NOMO-1 treated with DMSO at 0.1 percent for 48 hours (cell line): ENCODE measurements at regions not wholly inside any gene's neighbourhood (a gene's known extent, or its start where the extent isn't known, plus 50 kb on each side); places are given as distances from the start of the nearest gene placed in this dataset.

Experiments
- DNase-seq: peaks from one replicate; lab custom pipeline; 2025; ENCODE audit not compliant: unreplicated experiment; lab: John Stamatoyannopoulos, UW

DNA sequence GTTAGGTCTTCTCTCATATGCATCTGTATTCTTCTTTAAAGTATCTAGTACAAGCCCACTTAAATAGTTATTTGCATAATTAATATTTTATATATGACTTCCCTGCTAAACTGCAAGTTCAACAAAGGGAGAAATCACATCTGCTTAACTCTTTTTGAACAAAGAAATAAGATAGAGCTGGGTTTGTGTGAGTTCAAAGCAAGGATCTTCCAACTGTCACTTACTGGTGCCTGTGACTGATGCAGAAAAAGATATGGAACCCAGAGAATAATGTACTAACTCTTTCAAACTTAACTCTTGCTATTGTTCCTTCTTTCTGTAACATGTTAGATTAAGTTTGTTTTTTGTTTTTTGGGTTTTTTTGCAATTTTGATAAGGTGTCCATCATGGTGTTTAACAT is 71.3 kb upstream of the SP4 start:
- DNase-seq, result no peak

GRCh38 chr7:21357151-21358097 is 70.5 kb upstream of the SP4 start:
- DNase-seq, result peak; percentile 20

DNA sequence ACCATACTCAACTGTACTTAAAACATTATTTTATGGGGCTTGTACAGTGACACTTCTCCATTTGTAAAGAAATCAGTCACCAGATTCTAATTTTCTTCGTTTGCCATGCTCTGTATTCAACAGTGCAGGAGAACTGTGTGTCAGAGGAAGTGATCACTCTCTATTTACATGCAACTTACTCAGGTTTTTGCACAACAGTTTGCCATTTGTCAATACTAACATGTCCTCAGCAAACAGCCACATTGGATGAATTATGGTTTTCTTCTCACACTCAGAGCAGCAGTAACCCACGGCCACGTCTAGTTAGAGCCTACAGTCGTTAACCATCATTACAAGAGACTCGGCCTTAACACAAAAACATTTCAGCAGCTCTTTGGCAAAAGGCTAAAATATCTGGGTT is 69.2 kb upstream of the SP4 start:
- DNase-seq, result peak; percentile 95

- no peak for DNase-seq
These were observed 68.7 kb upstream of the SP4 start for GRCh38 chr7:21359163-21359562.

DNA sequence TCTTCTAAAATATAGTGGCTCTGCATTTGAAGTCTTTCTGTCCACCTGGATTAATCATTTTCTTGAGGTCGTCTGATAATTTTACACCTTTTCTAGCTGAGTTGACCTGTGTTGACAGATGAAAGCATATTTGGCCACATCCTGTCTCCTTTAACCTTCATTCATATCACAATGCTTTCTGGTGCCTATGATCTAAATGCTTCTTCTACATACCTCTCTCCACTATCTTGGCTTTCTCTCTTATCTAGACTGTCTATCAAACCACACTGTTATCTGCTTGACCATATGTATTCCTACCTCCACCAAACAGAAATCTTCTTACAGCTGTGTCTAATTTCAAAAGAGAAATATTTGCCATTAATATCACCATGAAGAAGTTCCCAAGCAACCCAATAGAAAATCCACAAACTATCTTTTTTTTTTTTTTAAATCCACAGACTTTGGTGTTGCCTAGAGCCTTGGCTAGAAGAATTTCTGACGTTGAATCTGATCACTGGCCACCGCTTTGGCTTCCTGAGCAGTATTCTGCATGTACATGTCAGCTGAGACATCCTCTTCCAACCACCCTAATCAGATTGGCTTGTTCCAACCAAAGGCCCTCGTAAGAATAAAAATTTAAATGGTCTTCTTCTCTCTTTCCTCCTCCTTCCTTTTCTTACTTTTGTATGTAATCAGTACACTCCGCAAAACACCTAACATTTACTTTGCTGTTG is 66.3 kb upstream of the SP4 start:
- no peak for DNase-seq

GRCh38 chr7:21364801-21365271 is 63.0 kb upstream of the SP4 start:
- DNase-seq, result no peak

DNA sequence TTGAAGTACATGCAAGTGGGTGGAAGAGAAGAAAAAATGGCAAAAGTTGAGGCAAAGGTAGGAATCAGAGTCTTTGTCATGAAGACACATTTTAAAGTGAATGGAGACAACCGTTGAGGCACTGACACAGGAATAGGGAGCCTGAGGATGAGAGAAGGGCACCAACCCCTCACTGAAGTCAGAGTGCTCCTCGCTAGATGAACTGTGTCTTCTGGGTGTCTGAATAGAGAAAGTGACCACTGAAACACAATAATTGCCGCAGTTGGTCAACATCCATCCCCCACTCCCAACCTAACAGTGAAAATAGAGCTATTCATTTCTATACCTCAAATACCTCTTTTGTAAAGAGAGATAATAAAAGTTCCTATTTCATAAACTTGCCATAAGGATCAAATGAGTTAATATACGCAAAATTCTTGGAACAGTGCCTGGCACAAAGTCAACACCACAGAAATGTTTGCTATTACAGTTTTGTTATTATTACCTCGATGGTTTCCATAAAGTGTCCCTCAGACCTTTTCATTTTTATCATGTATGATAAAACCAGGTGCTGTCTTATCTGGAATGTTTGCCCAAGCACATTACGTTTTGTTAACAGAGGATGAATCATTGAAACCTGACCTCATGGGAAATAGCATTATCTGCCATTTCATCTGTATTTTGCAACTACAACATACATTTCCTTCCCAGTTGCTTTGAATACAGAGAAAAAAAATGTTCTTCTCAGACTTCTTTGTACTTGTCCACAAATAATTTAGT is 61.8 kb upstream of the SP4 start:
- DNase-seq, result peak; percentile 11

DNA sequence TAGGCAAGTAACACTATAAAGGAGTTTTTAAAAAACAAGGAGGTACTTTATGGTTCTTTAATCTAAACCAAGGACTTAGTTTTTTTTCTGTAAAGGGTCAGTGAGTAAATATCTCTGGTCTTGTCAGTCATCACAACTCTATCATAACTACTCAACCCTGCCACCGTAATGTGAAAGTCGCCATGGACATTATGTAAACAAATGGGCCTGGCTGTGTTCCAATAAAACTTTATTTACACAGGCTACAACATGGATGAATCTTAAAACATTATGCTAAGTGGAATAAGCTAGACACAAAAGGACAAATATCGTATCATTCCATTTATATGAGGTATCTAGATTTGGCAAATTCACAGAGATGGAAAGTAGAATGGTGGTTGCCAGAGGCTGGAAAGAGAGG is 60.8 kb upstream of the SP4 start:
- DNase-seq, result no peak

GRCh38 chr7:21367537-21367936 is 60.3 kb upstream of the SP4 start:
- no peak for DNase-seq

- DNase-seq, result no peak
These were observed 59.6 kb upstream of the SP4 start for GRCh38 chr7:21368317-21368716.

GRCh38 chr7:21370283-21370982 is 57.5 kb upstream of the SP4 start:
- no peak for DNase-seq

GRCh38 chr7:21371360-21371759 is 56.5 kb upstream of the SP4 start:
- DNase-seq, result no peak

DNA sequence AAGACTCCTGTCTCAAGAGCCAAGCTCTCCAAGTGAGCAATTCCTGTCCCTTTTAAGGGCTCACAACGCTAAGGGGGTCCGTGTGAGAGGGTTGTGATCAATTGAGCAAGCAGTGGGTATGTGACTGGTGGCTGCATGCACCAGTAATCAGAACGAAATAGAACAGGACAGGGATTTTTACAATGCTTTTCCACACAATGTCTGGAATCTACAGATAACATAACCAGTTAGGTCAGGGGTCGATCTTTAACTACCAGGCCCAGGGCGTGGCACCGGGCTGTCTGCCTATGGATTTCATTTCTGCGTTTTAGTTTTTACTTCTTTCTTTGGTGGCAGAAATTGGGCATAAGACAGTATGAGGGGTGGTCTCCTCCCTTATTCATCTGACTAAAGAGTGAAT is 54.9 kb upstream of the SP4 start:
- no peak for DNase-seq

GRCh38 chr7:21374134-21374533 is 53.7 kb upstream of the SP4 start:
- DNase-seq, result no peak

- DNase-seq, result no peak
These were observed 50.3 kb upstream of the SP4 start for GRCh38 chr7:21377545-21377944.
